Astrocyte (in vitro differentiated cells and primary cell): ENCODE measurements at regions not wholly inside any gene's neighbourhood (a gene's known extent, or its start where the extent isn't known, plus 50 kb on each side); places are given as distances from the start of the nearest gene placed in this dataset.
A peak's percentile ranks its signal among the peaks of the same experiment; 100 is the strongest.

Experiments
- DNase-seq: peaks from one replicate; pipeline ENCODE4 v3.0.0-alpha.2; 2010; ENCODE audit warnings: low read depth
- FAIRE-seq: peaks from 2 replicates; lab custom pipeline; 2011; peaks lifted over from hg19 to GRCh38; lab: Jason Lieb, UNC
- H2AFZ ChIP-seq: 2 replicates; pipeline ENCODE4 v1.6.0; 2012; ENCODE audit warnings: low read depth, low read length, inconsistent platforms
- H3K27ac ChIP-seq: 2 replicates; pipeline ENCODE4 v1.5.1; 2011; ENCODE audit warnings: low read depth, low read length, inconsistent platforms
- H3K27me3 ChIP-seq: 2 replicates; pipeline ENCODE4 v1.6.0; 2011; ENCODE audit warnings: low read length, inconsistent platforms; ENCODE audit not compliant: insufficient read depth
- H3K36me3 ChIP-seq: 2 replicates; pipeline ENCODE4 v1.5.1; 2011; ENCODE audit warnings: low read length, inconsistent platforms; ENCODE audit not compliant: insufficient read depth
- H3K4me1 ChIP-seq: 2 replicates; pipeline ENCODE4 v1.5.1; 2011; ENCODE audit warnings: low read length, inconsistent platforms; ENCODE audit not compliant: insufficient read depth
- H3K4me2 ChIP-seq: 2 replicates; pipeline ENCODE4 v1.6.0; 2012; ENCODE audit warnings: low read length, inconsistent platforms
- H3K4me3 ChIP-seq: 2 replicates; pipeline ENCODE4 v1.5.1; 2011; ENCODE audit warnings: low read depth, mild to moderate bottlenecking, low read length, inconsistent platforms; ENCODE audit not compliant: insufficient read depth
- H3K79me2 ChIP-seq: 2 replicates; pipeline ENCODE4 v1.6.0; 2012; ENCODE audit warnings: mild to moderate bottlenecking, low read length, inconsistent platforms; ENCODE audit not compliant: insufficient read depth
- H3K9ac ChIP-seq: 2 replicates; pipeline ENCODE4 v1.6.0; 2012; ENCODE audit warnings: mild to moderate bottlenecking, low read length, inconsistent platforms
- H3K9me3 ChIP-seq: 2 replicates; pipeline ENCODE4 v1.5.1; 2012; ENCODE audit warnings: low read depth, mild to moderate bottlenecking, low read length, inconsistent platforms; ENCODE audit not compliant: insufficient read depth
- H4K20me1 ChIP-seq: 2 replicates; pipeline ENCODE4 v1.6.0; 2012; ENCODE audit warnings: low read length, inconsistent platforms; ENCODE audit not compliant: insufficient read depth
- H3K27ac Mint-ChIP-seq: one replicate; pipeline ENCODE4 v1.8.0; 2021; ENCODE audit warnings: mild to moderate bottlenecking, mixed read lengths; ENCODE audit not compliant: unreplicated experiment
- H3K27me3 Mint-ChIP-seq: one replicate; pipeline ENCODE4 v1.8.0; 2021; ENCODE audit warnings: low read depth, mixed read lengths; ENCODE audit not compliant: unreplicated experiment
- H3K36me3 Mint-ChIP-seq: one replicate; pipeline ENCODE4 v1.8.0; 2021; ENCODE audit warnings: low read depth, mixed read lengths; ENCODE audit not compliant: unreplicated experiment
- H3K4me1 Mint-ChIP-seq: one replicate; pipeline ENCODE4 v1.8.0; 2021; ENCODE audit warnings: low read depth, mixed read lengths; ENCODE audit not compliant: unreplicated experiment
- H3K4me3 Mint-ChIP-seq: one replicate; pipeline ENCODE4 v1.8.0; 2021; ENCODE audit warnings: mild to moderate bottlenecking, moderate library complexity, mixed read lengths; ENCODE audit not compliant: unreplicated experiment
- H3K9me3 Mint-ChIP-seq: one replicate; pipeline ENCODE4 v1.8.0; 2021; ENCODE audit warnings: mild to moderate bottlenecking, mixed read lengths; ENCODE audit not compliant: unreplicated experiment
- EZH2 ChIP-seq: IDR thresholded peaks from 2 replicates; pipeline ENCODE4 v1.6.1; 2012; ENCODE audit warnings: mild to moderate bottlenecking, low read length, inconsistent platforms; ENCODE audit not compliant: insufficient read depth
- TF ChIP-seq, protein P1 (sequence below): IDR thresholded peaks from 2 replicates; pipeline ENCODE4 v1.5.1; 2011; ENCODE audit warnings: low read depth, mild to moderate bottlenecking, inconsistent platforms, low read length, moderate library complexity; ENCODE audit not compliant: insufficient read depth

DNA sequence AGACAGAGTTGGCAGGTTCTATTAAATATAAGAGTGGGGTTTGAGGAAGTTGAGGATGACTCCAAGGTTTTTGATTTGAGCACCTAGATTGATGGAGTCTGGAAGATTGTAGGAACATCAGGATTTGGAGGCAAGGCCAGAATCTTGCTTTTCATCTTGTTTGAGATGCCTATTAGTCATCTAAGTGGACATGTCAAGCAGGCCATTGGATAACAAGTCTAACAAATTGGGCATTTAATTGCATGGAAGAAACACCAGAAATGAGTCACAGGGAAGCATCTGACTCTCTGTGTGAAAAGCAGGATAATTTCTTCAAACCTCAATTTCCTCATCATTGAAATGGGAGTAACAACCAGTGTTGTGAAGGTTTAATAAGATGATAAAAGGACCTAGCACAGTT is 53.3 kb upstream of the ARL15 start:
- Mint-ChIP-seq H3K36me3 (no peaks in the 10 kb centered on the region), H3K4me3 (peak overlapping the region; percentile 36), H3K27me3 (no peaks in the 10 kb centered on the region), H3K9me3 (no peaks in the 10 kb centered on the region), H3K27ac (peak overlapping the region; percentile 63), H3K4me1 (peaks cover 26% of the 10 kb centered on the region)
- H2AFZ ChIP-seq = no peak overlapping the region
- H3K36me3 ChIP-seq = no peaks in the 10 kb centered on the region
- no peaks in the 10 kb centered on the region for H4K20me1 ChIP-seq
- no peak overlapping the region for H3K4me3 ChIP-seq
- no peak overlapping the region for H3K9ac ChIP-seq
- H3K4me2 ChIP-seq = no peak overlapping the region
- FAIRE-seq (peak; percentile 45), DNase-seq (peak; percentile 44)
- no peak overlapping the region for H3K27ac ChIP-seq
- no peaks in the 10 kb centered on the region for H3K9me3 ChIP-seq
- no peaks in the 10 kb centered on the region for H3K27me3 ChIP-seq
- TF ChIP-seq, protein P1, sequence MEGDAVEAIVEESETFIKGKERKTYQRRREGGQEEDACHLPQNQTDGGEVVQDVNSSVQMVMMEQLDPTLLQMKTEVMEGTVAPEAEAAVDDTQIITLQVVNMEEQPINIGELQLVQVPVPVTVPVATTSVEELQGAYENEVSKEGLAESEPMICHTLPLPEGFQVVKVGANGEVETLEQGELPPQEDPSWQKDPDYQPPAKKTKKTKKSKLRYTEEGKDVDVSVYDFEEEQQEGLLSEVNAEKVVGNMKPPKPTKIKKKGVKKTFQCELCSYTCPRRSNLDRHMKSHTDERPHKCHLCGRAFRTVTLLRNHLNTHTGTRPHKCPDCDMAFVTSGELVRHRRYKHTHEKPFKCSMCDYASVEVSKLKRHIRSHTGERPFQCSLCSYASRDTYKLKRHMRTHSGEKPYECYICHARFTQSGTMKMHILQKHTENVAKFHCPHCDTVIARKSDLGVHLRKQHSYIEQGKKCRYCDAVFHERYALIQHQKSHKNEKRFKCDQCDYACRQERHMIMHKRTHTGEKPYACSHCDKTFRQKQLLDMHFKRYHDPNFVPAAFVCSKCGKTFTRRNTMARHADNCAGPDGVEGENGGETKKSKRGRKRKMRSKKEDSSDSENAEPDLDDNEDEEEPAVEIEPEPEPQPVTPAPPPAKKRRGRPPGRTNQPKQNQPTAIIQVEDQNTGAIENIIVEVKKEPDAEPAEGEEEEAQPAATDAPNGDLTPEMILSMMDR = no peak
- TF ChIP-seq EZH2 = no peak
- no peaks in the 10 kb centered on the region for H3K79me2 ChIP-seq
- peaks cover 12% of the 10 kb centered on the region for H3K4me1 ChIP-seq

- no peaks in the 10 kb centered on the region for H3K36me3 ChIP-seq
- H2AFZ ChIP-seq = no peak overlapping the region
- H3K27ac ChIP-seq = no peak overlapping the region
- H3K79me2 ChIP-seq = no peaks in the 10 kb centered on the region
- Mint-ChIP-seq H3K36me3 (no peaks in the 10 kb centered on the region), H3K27me3 (no peaks in the 10 kb centered on the region), H3K4me3 (peak overlapping the region; percentile 7), H3K9me3 (no peaks in the 10 kb centered on the region), H3K4me1 (peaks cover 26% of the 10 kb centered on the region), H3K27ac (peak overlapping the region; percentile 42)
- FAIRE-seq (no peak), DNase-seq (peak; percentile 52)
- peaks cover 12% of the 10 kb centered on the region for H3K4me1 ChIP-seq
- no peak overlapping the region for H3K9ac ChIP-seq
- no peaks in the 10 kb centered on the region for H4K20me1 ChIP-seq
- no peaks in the 10 kb centered on the region for H3K27me3 ChIP-seq
- H3K4me3 ChIP-seq = no peak overlapping the region
- H3K4me2 ChIP-seq = no peak overlapping the region
- TF ChIP-seq EZH2 = no peak
- TF ChIP-seq, protein P1 = no peak
- no peaks in the 10 kb centered on the region for H3K9me3 ChIP-seq
Measured at GRCh38 chr5:54362992-54363625, 52.7 kb upstream of the ARL15 start.

DNA sequence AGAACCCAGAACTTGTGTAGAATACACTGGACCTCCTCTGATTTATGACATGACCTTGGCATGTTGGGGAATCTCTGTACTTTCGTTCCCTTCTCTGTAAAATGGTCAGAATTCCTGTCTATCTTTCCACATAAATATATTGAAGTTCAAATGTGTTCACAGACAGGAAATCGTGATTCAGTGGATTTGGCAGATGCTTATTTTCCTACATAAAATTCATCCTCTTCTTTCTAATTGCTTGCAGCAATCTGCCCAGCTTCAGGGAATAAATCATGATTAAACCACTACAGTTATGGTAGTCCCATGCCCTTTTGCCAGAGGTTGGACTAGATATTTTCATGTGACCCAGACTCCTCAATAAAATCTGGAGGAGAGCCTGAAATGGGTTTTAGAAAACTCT is 52.1 kb upstream of the ARL15 start:
- no peaks in the 10 kb centered on the region for H3K27me3 Mint-ChIP-seq
- Histone ChIP-seq H3K36me3 (no peaks in the 10 kb centered on the region), H3K79me2 (no peaks in the 10 kb centered on the region), H3K4me2 (no peak overlapping the region), H3K27ac (no peak overlapping the region), H3K27me3 (no peaks in the 10 kb centered on the region), H3K4me3 (no peak overlapping the region), H4K20me1 (no peaks in the 10 kb centered on the region), H3K9me3 (no peaks in the 10 kb centered on the region), H2AFZ (no peak overlapping the region), H3K9ac (no peak overlapping the region), H3K4me1 (peaks cover 12% of the 10 kb centered on the region)
- peaks cover 26% of the 10 kb centered on the region for H3K4me1 Mint-ChIP-seq
- H3K9me3 Mint-ChIP-seq = no peaks in the 10 kb centered on the region
- DNase-seq = peak; percentile 59
- H3K36me3 Mint-ChIP-seq = no peaks in the 10 kb centered on the region
- TF ChIP-seq, protein P1 = no peak
- TF ChIP-seq EZH2 = no peak
- FAIRE-seq = peak; percentile 80
- no peak overlapping the region for H3K27ac Mint-ChIP-seq
- H3K4me3 Mint-ChIP-seq = no peak overlapping the region
